Heart right ventricle (tissue), 16 donors: ENCODE measurements at regions not wholly inside any gene's neighbourhood (a gene's known extent, or its start where the extent isn't known, plus 50 kb on each side); places are given as distances from the start of the nearest gene placed in this dataset.
A peak's percentile ranks its signal among the peaks of the same experiment; 100 is the strongest.

ENCODE experiments used
- ATAC-seq, 8 donors: fragments of 200-7000 bp; cut with Tn5 transposase; one replicate each; pipeline ENCODE4 v1.9.1; 2020; ENCODE audit warnings: mild to moderate bottlenecking in 8 of 8, moderate library complexity in 8 of 8, moderate number of reproducible peaks in 1 of 8
- DNase-seq, 2 donors: peaks; one replicate each; pipeline ENCODE4 v3.0.0-alpha.2; 2020
- H3K27ac ChIP-seq, 10 donors: fragments of 200-600 bp; sonication (generic) in 2 of 10; one replicate each; pipeline versions ENCODE4 v1.5.0 to v1.8.0; 2020 to 2022; ENCODE audit warnings: mild to moderate bottlenecking in 3 of 10
- H3K27me3 ChIP-seq, 7 donors: fragments of 200-600 bp; one replicate each; pipeline ENCODE4 v1.8.0; 2021 to 2022; ENCODE audit warnings: mild to moderate bottlenecking in 2 of 7
- H3K36me3 ChIP-seq, 9 donors: fragments of 200-600 bp; sonication (generic) in 1 of 9; one replicate each; pipeline versions ENCODE4 v1.5.0 to v1.8.0; 2020 to 2022; ENCODE audit warnings: mild to moderate bottlenecking in 2 of 9
- H3K4me1 ChIP-seq, 9 donors: fragments of 200-600 bp; sonication (generic) in 1 of 9; one replicate each; pipeline versions ENCODE4 v1.5.0 to v1.8.0; 2020 to 2022; ENCODE audit warnings: mild to moderate bottlenecking in 4 of 9
- H3K4me3 ChIP-seq, 10 donors: fragments of 200-600 bp; sonication (generic) in 2 of 10; one replicate each; pipeline versions ENCODE4 v1.5.0 to v1.8.0; 2020 to 2022; ENCODE audit warnings: mild to moderate bottlenecking in 7 of 10, moderate library complexity in 2 of 10
- H3K9me3 ChIP-seq, 11 donors: fragments of 200-600 bp in 10 of 11; sonication (generic) in 2 of 11; one replicate each; pipeline versions ENCODE4 v1.5.0 to v1.8.0; 2013 to 2022; ENCODE audit warnings: mild to moderate bottlenecking in 2 of 11, control low read depth in 1 of 11, moderate library complexity in 1 of 11
- WGBS, 2 donors: extraction: QIAGEN DNeasy Blood & Tissue Kit; methylation state at CpG; one replicate each; pipeline ENCODE4 v1.1.7; 2013; ENCODE audit warnings: inconsistent platforms in 1 of 2; 5-methylcytosine and 5-hydroxymethylcytosine counted together
- intact Hi-C, 10 donors: fragments of 100-400 bp; cut with DNase I; formaldehyde crosslinking; loops; one replicate each; pipeline versions ENCODE4 v1.11.1 to v1.14.2; 2022
- TF ChIP-seq, protein P1 (sequence below), 9 donors: fragments of 200-600 bp; sonication (generic) in 2 of 9; IDR thresholded peaks; one replicate each; pipeline versions ENCODE4 v1.5.0 to v1.8.0; 2021 to 2022; ENCODE audit warnings: antibody characterized with exemption in 9 of 9, mild to moderate bottlenecking in 5 of 9, moderate library complexity in 1 of 9
- donor health status: Arrhythmogenic right ventricular cardiomyopathy.
- donor health status: ischemic (EF 13 %, LVEDD 7.1; RV severe dilation, severe dysfunction).
- donor health status: healthy with polysubstance abuse.
- donor health status: DM: no; HTN: yes; CAD: no.
- donor health status: DM: no; HTN: no; CAD: no.
- donor health status: ischemic (EF 25% LVEDD 6.9; RV normal size, moderate dysfunction).
- donor health status: ischemic (EF 25% LVEDD 5.7; RV mildly dilated, moderate dysfunction).
- donor health status: healthy.
- donor health status: DM: yes; HTN: yes; CAD: no.
- donor health status: Ischemic cardiomyopathy.
- donor health status: ischemic (EF 35%, LVEDD 5.7; RV mildly dilated, moderate dysfunction).
- donor health status: nonischemic (EF 11% LVEDD 7.7; RV severe dilation, severe dysfunction).
- donor health status: DM: yes; HTN: yes; CAD: no.
- donor health status: PGD.
- donor health status: ischemic (EF 29% LVEDD 5.4; RV normal size, mild dysfunction).
- donor health status: nonischemic (EF 23%, LVEDD 6.1; RV moderate dilation, normal function).

GRCh38 chr5:89127191-89127590 is 244.2 kb upstream of the MEF2C start:
- DNase-seq (no peak), ATAC-seq (no peak)
- H3K4me1 ChIP-seq: no peaks in the 10 kb centered on the region
- H3K4me3 ChIP-seq: no peak overlapping the region
- TF ChIP-seq, protein P1, sequence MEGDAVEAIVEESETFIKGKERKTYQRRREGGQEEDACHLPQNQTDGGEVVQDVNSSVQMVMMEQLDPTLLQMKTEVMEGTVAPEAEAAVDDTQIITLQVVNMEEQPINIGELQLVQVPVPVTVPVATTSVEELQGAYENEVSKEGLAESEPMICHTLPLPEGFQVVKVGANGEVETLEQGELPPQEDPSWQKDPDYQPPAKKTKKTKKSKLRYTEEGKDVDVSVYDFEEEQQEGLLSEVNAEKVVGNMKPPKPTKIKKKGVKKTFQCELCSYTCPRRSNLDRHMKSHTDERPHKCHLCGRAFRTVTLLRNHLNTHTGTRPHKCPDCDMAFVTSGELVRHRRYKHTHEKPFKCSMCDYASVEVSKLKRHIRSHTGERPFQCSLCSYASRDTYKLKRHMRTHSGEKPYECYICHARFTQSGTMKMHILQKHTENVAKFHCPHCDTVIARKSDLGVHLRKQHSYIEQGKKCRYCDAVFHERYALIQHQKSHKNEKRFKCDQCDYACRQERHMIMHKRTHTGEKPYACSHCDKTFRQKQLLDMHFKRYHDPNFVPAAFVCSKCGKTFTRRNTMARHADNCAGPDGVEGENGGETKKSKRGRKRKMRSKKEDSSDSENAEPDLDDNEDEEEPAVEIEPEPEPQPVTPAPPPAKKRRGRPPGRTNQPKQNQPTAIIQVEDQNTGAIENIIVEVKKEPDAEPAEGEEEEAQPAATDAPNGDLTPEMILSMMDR (IDR thresholded peaks at IDR 0.05): no peak
- intact Hi-C loops: no loop called here
- no peaks in the 10 kb centered on the region for H3K27me3 ChIP-seq
- no peak overlapping the region for H3K27ac ChIP-seq
- 95% methylated on average over 3 of the region's 3 CpGs for WGBS, 2 donors
- H3K9me3 ChIP-seq: no peaks in the 10 kb centered on the region
- H3K36me3 ChIP-seq: no peaks in the 10 kb centered on the region

GRCh38 chr5:89125372-89125771 is 242.4 kb upstream of the MEF2C start:
- WGBS, 2 donors: 94 to 100% methylated on average over 2 of the region's 2 CpGs
- TF ChIP-seq, protein P1 (IDR thresholded peaks at IDR 0.05): no peak
- H3K9me3 ChIP-seq: no peaks in the 10 kb centered on the region

GRCh38 chr5:89123581-89123980 is 240.6 kb upstream of the MEF2C start:
- Histone ChIP-seq H3K9me3 (no peaks in the 10 kb centered on the region), H3K36me3 (no peaks in the 10 kb centered on the region), H3K4me3 (no peak overlapping the region), H3K27me3 (no peaks in the 10 kb centered on the region), H3K4me1 (peaks cover 0 to 18% (median 0%) of the 10 kb centered on the region in 9 donors), H3K27ac (no peak overlapping the region)
- ATAC-seq (no peak), DNase-seq (no peak)
- intact Hi-C loops: no loop called here
- TF ChIP-seq, protein P1 (IDR thresholded peaks at IDR 0.05): no peak
- WGBS, 2 donors: 76 to 79% methylated on average over 2 of the region's 2 CpGs

More at GRCh38 chr5:89125372-89125771, 242.4 kb upstream of the MEF2C start:
- ATAC-seq (no peak), DNase-seq (no peak)
- no peak overlapping the region for H3K27ac ChIP-seq
- intact Hi-C loops: no loop called here
- H3K4me3 ChIP-seq: no peak overlapping the region
- H3K4me1 ChIP-seq: peaks cover 0 to 10% (median 0%) of the 10 kb centered on the region in 9 donors
- H3K27me3 ChIP-seq: no peaks in the 10 kb centered on the region
- no peaks in the 10 kb centered on the region for H3K36me3 ChIP-seq

- TF ChIP-seq, protein P1 (IDR thresholded peaks at IDR 0.05): no peak
- Histone ChIP-seq H3K36me3 (no peaks in the 10 kb centered on the region), H3K9me3 (no peaks in the 10 kb centered on the region), H3K4me3 (no peak overlapping the region), H3K27ac (peak overlapping the region in 1 of 10 donors; percentile 41), H3K4me1 (peaks cover 0 to 18% (median 0%) of the 10 kb centered on the region in 9 donors), H3K27me3 (no peaks in the 10 kb centered on the region)
- DNase-seq (peak in 1 of 2 donors; percentile 8), ATAC-seq (peak in 6 of 8 donors; percentile 25 to 81 (median 53))
- 91 to 94% methylated on average over 3 of the region's 3 CpGs for WGBS, 2 donors
- intact Hi-C loops: no loop called here
Measured at GRCh38 chr5:89120719-89121118, 237.7 kb upstream of the MEF2C start.
